C4-2B (cell line): ENCODE measurements at regions not wholly inside any gene's neighbourhood (a gene's known extent, or its start where the extent isn't known, plus 50 kb on each side); places are given as distances from the start of the nearest gene placed in this dataset.

Experiments used
- ZFX ChIP-seq: fragments of 450-650 bp; IDR thresholded peaks from 2 replicates; pipeline ENCODE4 v1.6.1; 2017
- TF ChIP-seq, protein P1 (sequence below): fragments of 450-650 bp; conservative IDR thresholded peaks from 2 replicates; pipeline ENCODE4 v1.5.1; 2017; ENCODE audit warnings: mild to moderate bottlenecking

GRCh38 chrX:38960137-38960536 is 158.9 kb downstream of the MID1IP1 start:
- TF ChIP-seq, protein P1, sequence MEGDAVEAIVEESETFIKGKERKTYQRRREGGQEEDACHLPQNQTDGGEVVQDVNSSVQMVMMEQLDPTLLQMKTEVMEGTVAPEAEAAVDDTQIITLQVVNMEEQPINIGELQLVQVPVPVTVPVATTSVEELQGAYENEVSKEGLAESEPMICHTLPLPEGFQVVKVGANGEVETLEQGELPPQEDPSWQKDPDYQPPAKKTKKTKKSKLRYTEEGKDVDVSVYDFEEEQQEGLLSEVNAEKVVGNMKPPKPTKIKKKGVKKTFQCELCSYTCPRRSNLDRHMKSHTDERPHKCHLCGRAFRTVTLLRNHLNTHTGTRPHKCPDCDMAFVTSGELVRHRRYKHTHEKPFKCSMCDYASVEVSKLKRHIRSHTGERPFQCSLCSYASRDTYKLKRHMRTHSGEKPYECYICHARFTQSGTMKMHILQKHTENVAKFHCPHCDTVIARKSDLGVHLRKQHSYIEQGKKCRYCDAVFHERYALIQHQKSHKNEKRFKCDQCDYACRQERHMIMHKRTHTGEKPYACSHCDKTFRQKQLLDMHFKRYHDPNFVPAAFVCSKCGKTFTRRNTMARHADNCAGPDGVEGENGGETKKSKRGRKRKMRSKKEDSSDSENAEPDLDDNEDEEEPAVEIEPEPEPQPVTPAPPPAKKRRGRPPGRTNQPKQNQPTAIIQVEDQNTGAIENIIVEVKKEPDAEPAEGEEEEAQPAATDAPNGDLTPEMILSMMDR: no peak
- no peak for TF ChIP-seq ZFX
